Erythroblast (primary cell): ENCODE measurements at regions not wholly inside any gene's neighbourhood (a gene's known extent, or its start where the extent isn't known, plus 50 kb on each side); places are given as distances from the start of the nearest gene placed in this dataset.

Experiments
- GATA1 ChIP-seq: IDR thresholded peaks from 2 replicates; pipeline ENCODE4 v1.6.1; 2011; ENCODE audit warnings: low read depth, mild to moderate bottlenecking, control low read depth, low read length, moderate library complexity
- POLR2A ChIP-seq: IDR thresholded peaks from 2 replicates; pipeline ENCODE4 v1.6.1; 2011; ENCODE audit warnings: mild to moderate bottlenecking, low read length

- TF ChIP-seq POLR2A (no peak), GATA1 (no peak)
Measured at GRCh38 chr22:33116841-33117547, 58.8 kb upstream of the SYN3 start.
